ENCODE measurements at regions not wholly inside any gene's neighbourhood (a gene's known extent, or its start where the extent isn't known, plus 50 kb on each side); places are given as distances from the start of the nearest gene placed in this dataset.
"Not testable (repeated sequence)": the region's sequence is repeated elsewhere in the genome, so short reads cannot be mapped to it uniquely, and the experiment has no call there.

DNA sequence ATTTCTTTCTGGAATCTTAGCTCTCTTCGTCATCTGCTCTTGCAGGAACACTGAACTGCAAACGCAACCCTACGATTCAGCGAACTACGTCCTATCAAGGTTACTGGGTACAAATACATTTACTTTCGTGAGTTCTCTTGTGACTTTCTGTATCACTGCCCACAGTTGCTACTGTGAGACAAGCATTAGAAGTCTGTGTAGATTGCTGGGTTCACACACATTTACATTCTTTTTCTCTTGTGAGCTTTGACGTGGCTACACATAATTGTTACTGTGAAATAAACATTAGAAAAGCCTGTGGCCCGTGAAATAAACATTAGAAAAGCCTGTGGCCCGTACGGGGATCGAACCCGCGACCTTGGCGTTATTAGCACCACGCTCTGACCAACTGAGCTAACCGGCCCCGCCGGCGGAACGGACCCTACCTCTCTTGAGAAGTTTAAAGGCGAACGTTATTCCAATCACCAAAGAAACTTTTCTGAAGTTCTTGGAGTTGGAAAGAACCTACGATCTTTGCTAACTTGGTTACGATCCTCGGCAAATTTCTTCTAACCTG lies 61.2 kb upstream of the ZNF322 start:
- H3F3A ChIP-seq (ENCODE audit: insufficient read depth, low read length, poor library complexity, severe bottlenecking); H3K9ac ChIP-seq (ENCODE audit: low read length); H2AFZ ChIP-seq (ENCODE audit: low read depth, low read length); H3K27ac ChIP-seq (ENCODE audit: low read length); H3K36me3 ChIP-seq (ENCODE audit: insufficient read depth, low read length); H3K79me2 ChIP-seq (replicated peaks; ENCODE audit: insufficient read depth, low read length); H3K27me3 ChIP-seq (ENCODE audit: insufficient read depth, low read depth, low read length); H3K4me3 ChIP-seq (ENCODE audit: low read length); H4K20me1 ChIP-seq (ENCODE audit: insufficient read depth); H3K9me3 ChIP-seq (ENCODE audit: low read length); H3K4me2 ChIP-seq (ENCODE audit: low read length); H3K9me2 ChIP-seq (ENCODE audit: insufficient read depth, low read length): not testable (repeated sequence)

DNA sequence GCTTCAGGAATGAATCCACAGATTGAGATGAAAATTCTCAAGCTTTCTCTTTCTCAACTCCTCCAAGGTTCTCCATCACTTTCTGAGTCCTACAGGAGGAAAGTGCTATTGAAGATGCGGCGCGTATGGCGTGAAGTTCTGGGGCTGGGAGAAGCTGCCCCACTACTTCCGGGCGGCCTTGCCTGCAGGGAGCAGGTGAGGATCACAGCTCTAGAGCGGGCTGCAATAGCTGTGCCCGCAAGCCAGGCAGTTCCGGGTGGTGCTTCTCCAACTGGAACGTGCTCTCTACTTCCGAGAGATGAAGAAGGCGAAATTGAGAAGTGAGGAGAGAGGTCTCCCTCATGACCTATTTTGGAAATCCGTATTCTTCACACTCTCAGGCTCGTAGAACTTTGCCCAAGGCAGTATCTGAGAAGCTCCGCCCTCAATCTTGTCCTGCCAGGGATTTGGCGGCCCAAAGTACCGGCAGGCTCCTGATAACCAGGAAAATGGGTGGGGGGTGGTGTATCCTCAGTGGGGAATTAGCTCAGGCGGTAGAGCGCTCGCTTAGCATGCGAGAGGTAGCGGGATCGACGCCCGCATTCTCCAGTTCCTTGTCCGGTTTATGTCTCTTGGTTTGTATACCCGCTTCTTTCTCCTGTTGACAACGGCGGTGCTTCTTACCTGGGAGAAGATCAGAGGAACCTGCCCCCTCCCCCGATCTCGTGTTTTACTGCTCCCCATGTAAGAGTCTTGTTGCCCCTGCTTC lies 70.6 kb upstream of the ZNF322 start:
- not testable (repeated sequence) for H2AFZ ChIP-seq (ENCODE audit: low read depth, low read length); H3K9me3 ChIP-seq (ENCODE audit: low read length); H3K9ac ChIP-seq (ENCODE audit: low read length); H3K36me3 ChIP-seq (ENCODE audit: insufficient read depth, low read length); H4K20me1 ChIP-seq (ENCODE audit: insufficient read depth); H3F3A ChIP-seq (ENCODE audit: insufficient read depth, low read length, poor library complexity, severe bottlenecking); H3K4me3 ChIP-seq (ENCODE audit: low read length); H3K27ac ChIP-seq (ENCODE audit: low read length); H3K27me3 ChIP-seq (ENCODE audit: insufficient read depth, low read depth, low read length); H3K4me2 ChIP-seq (ENCODE audit: low read length); H3K79me2 ChIP-seq (replicated peaks; ENCODE audit: insufficient read depth, low read length); H3K9me2 ChIP-seq (ENCODE audit: insufficient read depth, low read length)

DNA sequence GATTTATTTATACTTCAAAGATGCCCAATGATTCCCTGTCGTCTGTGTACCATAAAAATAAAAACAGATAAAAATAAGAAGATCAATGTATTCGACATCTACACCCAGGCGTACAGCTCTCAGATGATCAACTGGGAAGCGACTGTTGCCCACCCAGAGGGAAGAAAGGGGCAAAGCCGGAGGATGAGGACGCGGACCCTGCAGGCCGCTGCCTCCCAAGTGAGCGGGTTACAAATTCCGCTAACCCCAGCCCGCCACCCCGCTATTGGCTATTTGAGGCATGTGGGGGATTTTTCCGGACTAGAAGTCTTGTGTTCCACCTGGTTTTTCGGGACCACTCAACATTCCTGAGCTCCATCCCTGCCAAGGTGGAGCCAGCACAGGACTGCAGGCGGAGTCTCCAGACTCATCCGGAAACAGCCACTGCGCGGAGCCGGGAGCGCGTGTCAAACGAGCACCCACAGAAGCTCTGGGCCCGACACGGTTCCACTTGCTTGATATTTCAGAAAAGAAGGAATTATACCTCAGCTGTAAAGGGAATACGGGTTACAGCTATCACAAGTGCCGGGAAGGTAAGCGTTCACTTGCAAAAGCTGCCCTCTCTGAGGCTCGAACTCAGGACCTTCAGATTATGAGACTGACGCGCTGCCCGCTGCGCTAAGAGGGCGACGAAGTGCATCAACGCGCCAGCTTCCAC lies 75.4 kb upstream of the ZNF322 start:
- not testable (repeated sequence) for H3K4me3 ChIP-seq (ENCODE audit: low read length); H3K9me3 ChIP-seq (ENCODE audit: low read length); H3K36me3 ChIP-seq (ENCODE audit: insufficient read depth, low read length); H3K27me3 ChIP-seq (ENCODE audit: insufficient read depth, low read depth, low read length); H2AFZ ChIP-seq (ENCODE audit: low read depth, low read length); H3K9me2 ChIP-seq (ENCODE audit: insufficient read depth, low read length); H4K20me1 ChIP-seq (ENCODE audit: insufficient read depth); H3F3A ChIP-seq (ENCODE audit: insufficient read depth, low read length, poor library complexity, severe bottlenecking); H3K79me2 ChIP-seq (replicated peaks; ENCODE audit: insufficient read depth, low read length); H3K9ac ChIP-seq (ENCODE audit: low read length); H3K27ac ChIP-seq (ENCODE audit: low read length); H3K4me2 ChIP-seq (ENCODE audit: low read length)

DNA sequence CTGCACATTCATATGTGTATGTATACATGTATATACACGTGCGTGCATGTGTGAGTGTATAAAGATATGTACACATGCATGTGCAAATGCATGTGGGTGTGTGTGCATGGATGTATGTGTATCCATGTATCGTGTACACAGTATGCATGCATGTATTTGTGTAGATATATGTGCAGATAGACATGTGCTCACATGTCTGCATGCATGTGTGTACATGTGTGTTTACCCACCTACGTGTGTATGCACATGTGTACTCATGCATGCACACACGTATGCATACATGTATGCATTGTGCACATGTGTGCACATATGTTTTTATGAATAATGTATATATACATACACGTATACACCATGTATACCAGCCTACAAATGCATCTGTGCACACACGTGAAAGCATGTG lies 80.3 kb upstream of the ZNF322 start:
- Histone ChIP-seq H3K4me2 (ENCODE audit: low read length) (no peak overlapping the region), H3K27ac (ENCODE audit: low read length) (no peak overlapping the region), H3K79me2 (replicated peaks; ENCODE audit: insufficient read depth, low read length) (no peaks in the 10 kb centered on the region), H3K27me3 (ENCODE audit: insufficient read depth, low read depth, low read length) (peaks cover 25% of the 10 kb centered on the region), H3F3A (ENCODE audit: insufficient read depth, low read length, poor library complexity, severe bottlenecking) (no peaks in the 10 kb centered on the region), H3K4me3 (ENCODE audit: low read length) (no peak overlapping the region), H3K9me2 (ENCODE audit: insufficient read depth, low read length) (no peaks in the 10 kb centered on the region), H3K36me3 (ENCODE audit: insufficient read depth, low read length) (no peaks in the 10 kb centered on the region), H2AFZ (ENCODE audit: low read depth, low read length) (no peak overlapping the region), H4K20me1 (ENCODE audit: insufficient read depth) (no peaks in the 10 kb centered on the region), H3K9me3 (ENCODE audit: low read length) (no peaks in the 10 kb centered on the region), H3K9ac (ENCODE audit: low read length) (no peak overlapping the region)
- TF ChIP-seq, protein P1, sequence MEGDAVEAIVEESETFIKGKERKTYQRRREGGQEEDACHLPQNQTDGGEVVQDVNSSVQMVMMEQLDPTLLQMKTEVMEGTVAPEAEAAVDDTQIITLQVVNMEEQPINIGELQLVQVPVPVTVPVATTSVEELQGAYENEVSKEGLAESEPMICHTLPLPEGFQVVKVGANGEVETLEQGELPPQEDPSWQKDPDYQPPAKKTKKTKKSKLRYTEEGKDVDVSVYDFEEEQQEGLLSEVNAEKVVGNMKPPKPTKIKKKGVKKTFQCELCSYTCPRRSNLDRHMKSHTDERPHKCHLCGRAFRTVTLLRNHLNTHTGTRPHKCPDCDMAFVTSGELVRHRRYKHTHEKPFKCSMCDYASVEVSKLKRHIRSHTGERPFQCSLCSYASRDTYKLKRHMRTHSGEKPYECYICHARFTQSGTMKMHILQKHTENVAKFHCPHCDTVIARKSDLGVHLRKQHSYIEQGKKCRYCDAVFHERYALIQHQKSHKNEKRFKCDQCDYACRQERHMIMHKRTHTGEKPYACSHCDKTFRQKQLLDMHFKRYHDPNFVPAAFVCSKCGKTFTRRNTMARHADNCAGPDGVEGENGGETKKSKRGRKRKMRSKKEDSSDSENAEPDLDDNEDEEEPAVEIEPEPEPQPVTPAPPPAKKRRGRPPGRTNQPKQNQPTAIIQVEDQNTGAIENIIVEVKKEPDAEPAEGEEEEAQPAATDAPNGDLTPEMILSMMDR (IDR thresholded peaks at IDR 0.05; ENCODE audit: poor library complexity, severe bottlenecking), result no peak
- TF ChIP-seq, protein P2, sequence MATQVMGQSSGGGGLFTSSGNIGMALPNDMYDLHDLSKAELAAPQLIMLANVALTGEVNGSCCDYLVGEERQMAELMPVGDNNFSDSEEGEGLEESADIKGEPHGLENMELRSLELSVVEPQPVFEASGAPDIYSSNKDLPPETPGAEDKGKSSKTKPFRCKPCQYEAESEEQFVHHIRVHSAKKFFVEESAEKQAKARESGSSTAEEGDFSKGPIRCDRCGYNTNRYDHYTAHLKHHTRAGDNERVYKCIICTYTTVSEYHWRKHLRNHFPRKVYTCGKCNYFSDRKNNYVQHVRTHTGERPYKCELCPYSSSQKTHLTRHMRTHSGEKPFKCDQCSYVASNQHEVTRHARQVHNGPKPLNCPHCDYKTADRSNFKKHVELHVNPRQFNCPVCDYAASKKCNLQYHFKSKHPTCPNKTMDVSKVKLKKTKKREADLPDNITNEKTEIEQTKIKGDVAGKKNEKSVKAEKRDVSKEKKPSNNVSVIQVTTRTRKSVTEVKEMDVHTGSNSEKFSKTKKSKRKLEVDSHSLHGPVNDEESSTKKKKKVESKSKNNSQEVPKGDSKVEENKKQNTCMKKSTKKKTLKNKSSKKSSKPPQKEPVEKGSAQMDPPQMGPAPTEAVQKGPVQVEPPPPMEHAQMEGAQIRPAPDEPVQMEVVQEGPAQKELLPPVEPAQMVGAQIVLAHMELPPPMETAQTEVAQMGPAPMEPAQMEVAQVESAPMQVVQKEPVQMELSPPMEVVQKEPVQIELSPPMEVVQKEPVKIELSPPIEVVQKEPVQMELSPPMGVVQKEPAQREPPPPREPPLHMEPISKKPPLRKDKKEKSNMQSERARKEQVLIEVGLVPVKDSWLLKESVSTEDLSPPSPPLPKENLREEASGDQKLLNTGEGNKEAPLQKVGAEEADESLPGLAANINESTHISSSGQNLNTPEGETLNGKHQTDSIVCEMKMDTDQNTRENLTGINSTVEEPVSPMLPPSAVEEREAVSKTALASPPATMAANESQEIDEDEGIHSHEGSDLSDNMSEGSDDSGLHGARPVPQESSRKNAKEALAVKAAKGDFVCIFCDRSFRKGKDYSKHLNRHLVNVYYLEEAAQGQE (IDR thresholded peaks at IDR 0.05; ENCODE audit: borderline replicate concordance), result no peak
- no peak for TF ChIP-seq POLR2AphosphoS5 (IDR thresholded peaks at IDR 0.05)
- TF ChIP-seq RAD21 (conservative IDR thresholded peaks at IDR 0.05), result no peak
- TF ChIP-seq EP300 (conservative IDR thresholded peaks at IDR 0.05; ENCODE audit: poor library complexity, severe bottlenecking), result no peak
- no peak for TF ChIP-seq SMC3 (conservative IDR thresholded peaks at IDR 0.05; ENCODE audit: poor library complexity)
- TF ChIP-seq MXI1 (conservative IDR thresholded peaks at IDR 0.05; ENCODE audit: poor library complexity, severe bottlenecking), result no peak
- no peak for TF ChIP-seq TAF1 (IDR thresholded peaks at IDR 0.05; ENCODE audit: low read depth)
- TF ChIP-seq EZH2 (IDR thresholded peaks at IDR 0.05; ENCODE audit: borderline replicate concordance, insufficient read depth, low read length, poor library complexity, severe bottlenecking), result no peak
